GM23338 (cell line): ENCODE measurements at regions not wholly inside any gene's neighbourhood (a gene's known extent, or its start where the extent isn't known, plus 50 kb on each side); places are given as distances from the start of the nearest gene placed in this dataset.
A peak's percentile ranks its signal among the peaks of the same experiment; 100 is the strongest.

Experiments
- CTCF ChIP-seq, 2 experiments: fragments of 200-600 bp in 1 of 2; sonication (generic) in 1 of 2; conservative IDR thresholded peaks; 2 replicates each; pipeline versions ENCODE4 v1.5.1 to v1.6.1; 2016 to 2017; ENCODE audit warnings: antibody characterized with exemption in 2 of 2, low read depth in 2 of 2, mild to moderate bottlenecking in 2 of 2, moderate library complexity in 1 of 2
- EZH2phosphoT487 ChIP-seq: fragments of 200-600 bp; sonication (generic); IDR thresholded peaks from one replicate; pipeline ENCODE4 v1.8.1; 2018; ENCODE audit warnings: antibody characterized with exemption; ENCODE audit not compliant: unreplicated experiment
- TF ChIP-seq, protein P1 (sequence below): IDR thresholded peaks from one replicate; pipeline ENCODE4 v1.6.1; 2018; ENCODE audit warnings: antibody characterized with exemption; ENCODE audit not compliant: unreplicated experiment

- TF ChIP-seq CTCF (conservative IDR thresholded peaks at IDR 0.05; ENCODE audit: low read depth in 2 of 2) (no peak), EZH2phosphoT487 (no peak)
- TF ChIP-seq, protein P1, sequence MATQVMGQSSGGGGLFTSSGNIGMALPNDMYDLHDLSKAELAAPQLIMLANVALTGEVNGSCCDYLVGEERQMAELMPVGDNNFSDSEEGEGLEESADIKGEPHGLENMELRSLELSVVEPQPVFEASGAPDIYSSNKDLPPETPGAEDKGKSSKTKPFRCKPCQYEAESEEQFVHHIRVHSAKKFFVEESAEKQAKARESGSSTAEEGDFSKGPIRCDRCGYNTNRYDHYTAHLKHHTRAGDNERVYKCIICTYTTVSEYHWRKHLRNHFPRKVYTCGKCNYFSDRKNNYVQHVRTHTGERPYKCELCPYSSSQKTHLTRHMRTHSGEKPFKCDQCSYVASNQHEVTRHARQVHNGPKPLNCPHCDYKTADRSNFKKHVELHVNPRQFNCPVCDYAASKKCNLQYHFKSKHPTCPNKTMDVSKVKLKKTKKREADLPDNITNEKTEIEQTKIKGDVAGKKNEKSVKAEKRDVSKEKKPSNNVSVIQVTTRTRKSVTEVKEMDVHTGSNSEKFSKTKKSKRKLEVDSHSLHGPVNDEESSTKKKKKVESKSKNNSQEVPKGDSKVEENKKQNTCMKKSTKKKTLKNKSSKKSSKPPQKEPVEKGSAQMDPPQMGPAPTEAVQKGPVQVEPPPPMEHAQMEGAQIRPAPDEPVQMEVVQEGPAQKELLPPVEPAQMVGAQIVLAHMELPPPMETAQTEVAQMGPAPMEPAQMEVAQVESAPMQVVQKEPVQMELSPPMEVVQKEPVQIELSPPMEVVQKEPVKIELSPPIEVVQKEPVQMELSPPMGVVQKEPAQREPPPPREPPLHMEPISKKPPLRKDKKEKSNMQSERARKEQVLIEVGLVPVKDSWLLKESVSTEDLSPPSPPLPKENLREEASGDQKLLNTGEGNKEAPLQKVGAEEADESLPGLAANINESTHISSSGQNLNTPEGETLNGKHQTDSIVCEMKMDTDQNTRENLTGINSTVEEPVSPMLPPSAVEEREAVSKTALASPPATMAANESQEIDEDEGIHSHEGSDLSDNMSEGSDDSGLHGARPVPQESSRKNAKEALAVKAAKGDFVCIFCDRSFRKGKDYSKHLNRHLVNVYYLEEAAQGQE, result peak; percentile 36
Measured at GRCh38 chr10:131425752-131426533, 114.4 kb upstream of the TCERG1L start.
